Endometrium (tissue), 2 donors: ENCODE measurements at regions not wholly inside any gene's neighbourhood (a gene's known extent, or its start where the extent isn't known, plus 50 kb on each side); places are given as distances from the start of the nearest gene placed in this dataset.
"Not testable (repeated sequence)": the region's sequence is repeated elsewhere in the genome, so short reads cannot be mapped to it uniquely, and the experiment has no call there.

Experiments
- FAIRE-seq: peaks from 2 replicates; lab custom pipeline; 2012; peaks lifted over from hg19 to GRCh38; lab: Jason Lieb, UNC
- donor health status: control.
- donor health status: control.

- not testable (repeated sequence) for FAIRE-seq
Measured at GRCh38 chr6:49274809-49275769, 188.0 kb downstream of the MMUT start.

GRCh38 chr6:49269190-49269589, 193.9 kb downstream of the MMUT start:
- no peak for FAIRE-seq

GRCh38 chr6:49264909-49265308, 198.1 kb downstream of the MMUT start:
- FAIRE-seq = no peak

GRCh38 chr6:49264496-49264895, 198.6 kb downstream of the MMUT start:
- no peak for FAIRE-seq

- FAIRE-seq = no peak
Measured at GRCh38 chr6:49257549-49257948, 205.5 kb downstream of the MMUT start.

- no peak for FAIRE-seq
Measured at GRCh38 chr6:49255335-49255734, 207.7 kb downstream of the MMUT start.

- FAIRE-seq = no peak
Measured at GRCh38 chr6:49252901-49253300, 210.2 kb downstream of the MMUT start.

- FAIRE-seq = no peak
Measured at GRCh38 chr6:49233483-49233882, 229.6 kb downstream of the MMUT start.

GRCh38 chr6:49225471-49225870, 237.6 kb downstream of the MMUT start:
- FAIRE-seq = no peak

- peak; percentile 12 for FAIRE-seq
Measured at GRCh38 chr6:49220293-49220692, 242.8 kb downstream of the MMUT start.

- FAIRE-seq = no peak
Measured at GRCh38 chr6:49205526-49205925, 257.5 kb downstream of the MMUT start.

GRCh38 chr6:49202924-49203536, 260.0 kb downstream of the MMUT start:
- FAIRE-seq = no peak

- FAIRE-seq = no peak
Measured at GRCh38 chr6:49198015-49198414, 265.0 kb downstream of the MMUT start.

GRCh38 chr6:49162379-49162778, 300.7 kb downstream of the MMUT start:
- FAIRE-seq = not testable (repeated sequence)

GRCh38 chr6:49155316-49155715, 307.7 kb downstream of the MMUT start:
- no peak for FAIRE-seq

GRCh38 chr6:49151957-49152356, 311.1 kb downstream of the MMUT start:
- FAIRE-seq = no peak

GRCh38 chr6:49151461-49151860, 311.6 kb downstream of the MMUT start:
- peak; percentile 70 for FAIRE-seq

- no peak for FAIRE-seq
Measured at GRCh38 chr6:49151033-49151432, 312.0 kb downstream of the MMUT start.

GRCh38 chr6:49145280-49145679, 317.8 kb downstream of the MMUT start:
- FAIRE-seq = no peak

GRCh38 chr6:49142421-49143151, 320.5 kb downstream of the MMUT start:
- FAIRE-seq = no peak

- no peak for FAIRE-seq
Measured at GRCh38 chr6:49121970-49122369, 341.1 kb downstream of the MMUT start.

- FAIRE-seq = no peak
Measured at GRCh38 chr6:49118478-49118877, 344.6 kb downstream of the MMUT start.

GRCh38 chr6:49110916-49111315, 352.1 kb downstream of the MMUT start:
- FAIRE-seq = no peak
